NCI-H526 treated with DMSO at 0.1 percent for 48 hours (cell line): ENCODE measurements at regions not wholly inside any gene's neighbourhood (a gene's known extent, or its start where the extent isn't known, plus 50 kb on each side); places are given as distances from the start of the nearest gene placed in this dataset.
"Not testable (repeated sequence)": the region's sequence is repeated elsewhere in the genome, so short reads cannot be mapped to it uniquely, and the experiment has no call there.

ENCODE experiments used
- DNase-seq: peaks from one replicate; lab custom pipeline; 2025; lab: John Stamatoyannopoulos, UW

- no peak for DNase-seq
These were observed 245.5 kb upstream of the DDHD1 start for GRCh38 chr14:53398616-53399015.

- not testable (repeated sequence) for DNase-seq
These were observed 242.1 kb upstream of the DDHD1 start for GRCh38 chr14:53395267-53395666.

- DNase-seq: no peak
These were observed 238.6 kb upstream of the DDHD1 start for GRCh38 chr14:53391631-53392285.

GRCh38 chr14:53391156-53391555 is 238.0 kb upstream of the DDHD1 start:
- DNase-seq: no peak

GRCh38 chr14:53390008-53390407 is 236.9 kb upstream of the DDHD1 start:
- DNase-seq: no peak

- DNase-seq: no peak
These were observed 236.1 kb upstream of the DDHD1 start for GRCh38 chr14:53389202-53389601.

GRCh38 chr14:53386362-53386761 is 233.2 kb upstream of the DDHD1 start:
- DNase-seq: no peak

- no peak for DNase-seq
These were observed 231.4 kb upstream of the DDHD1 start for GRCh38 chr14:53384536-53384935.

- DNase-seq: no peak
These were observed 230.9 kb upstream of the DDHD1 start for GRCh38 chr14:53384073-53384472.

GRCh38 chr14:53381895-53382294 is 228.8 kb upstream of the DDHD1 start:
- DNase-seq: no peak

- no peak for DNase-seq
These were observed 227.7 kb upstream of the DDHD1 start for GRCh38 chr14:53380867-53381225.

GRCh38 chr14:53380052-53380866 is 227.1 kb upstream of the DDHD1 start:
- no peak for DNase-seq

- DNase-seq: no peak
These were observed 225.0 kb upstream of the DDHD1 start for GRCh38 chr14:53378142-53378541.

- DNase-seq: no peak
These were observed 222.9 kb upstream of the DDHD1 start for GRCh38 chr14:53376064-53376463.

- DNase-seq: no peak
These were observed 222.5 kb upstream of the DDHD1 start for GRCh38 chr14:53375599-53375998.

GRCh38 chr14:53368711-53369201 is 215.6 kb upstream of the DDHD1 start:
- DNase-seq: no peak

GRCh38 chr14:53368066-53368465 is 214.9 kb upstream of the DDHD1 start:
- DNase-seq: no peak

GRCh38 chr14:53367644-53368026 is 214.5 kb upstream of the DDHD1 start:
- DNase-seq: no peak

GRCh38 chr14:53365486-53366130 is 212.5 kb upstream of the DDHD1 start:
- DNase-seq: no peak

- not testable (repeated sequence) for DNase-seq
These were observed 209.8 kb upstream of the DDHD1 start for GRCh38 chr14:53362916-53363315.

- DNase-seq: no peak
These were observed 207.7 kb upstream of the DDHD1 start for GRCh38 chr14:53360829-53361228.

GRCh38 chr14:53358166-53358565 is 205.0 kb upstream of the DDHD1 start:
- no peak for DNase-seq
